Skeletal muscle satellite cell (primary cell): ENCODE measurements at regions not wholly inside any gene's neighbourhood (a gene's known extent, or its start where the extent isn't known, plus 50 kb on each side); places are given as distances from the start of the nearest gene placed in this dataset.

Experiments used
- H3K27me3 ChIP-seq: 2 replicates; pipeline ENCODE4 v1.7.0; 2013; ENCODE audit warnings: low read length; ENCODE audit not compliant: control insufficient read depth, insufficient read depth
- H3K36me3 ChIP-seq: 2 replicates; pipeline ENCODE4 v1.7.0; 2013; ENCODE audit warnings: mild to moderate bottlenecking, control low read depth, low read length; ENCODE audit not compliant: insufficient read depth
- H3K4me1 ChIP-seq: 2 replicates; pipeline ENCODE4 v1.7.0; 2013; ENCODE audit warnings: low read length; ENCODE audit not compliant: control insufficient read depth, insufficient read depth
- H3K4me2 ChIP-seq: 2 replicates; pipeline ENCODE4 v1.7.0; 2013; ENCODE audit warnings: mild to moderate bottlenecking, low read length
- H3K4me3 ChIP-seq: 2 replicates; pipeline ENCODE4 v1.7.0; 2013; ENCODE audit warnings: low read length
- H3K9ac ChIP-seq: 2 replicates; pipeline ENCODE4 v1.7.0; 2013; ENCODE audit warnings: mild to moderate bottlenecking, low read depth, low read length, moderate library complexity
- H3K9me3 ChIP-seq: replicated peaks from 2 replicates; pipeline ENCODE4 v1.7.0; 2013; ENCODE audit warnings: mild to moderate bottlenecking, control low read depth, low read length

DNA sequence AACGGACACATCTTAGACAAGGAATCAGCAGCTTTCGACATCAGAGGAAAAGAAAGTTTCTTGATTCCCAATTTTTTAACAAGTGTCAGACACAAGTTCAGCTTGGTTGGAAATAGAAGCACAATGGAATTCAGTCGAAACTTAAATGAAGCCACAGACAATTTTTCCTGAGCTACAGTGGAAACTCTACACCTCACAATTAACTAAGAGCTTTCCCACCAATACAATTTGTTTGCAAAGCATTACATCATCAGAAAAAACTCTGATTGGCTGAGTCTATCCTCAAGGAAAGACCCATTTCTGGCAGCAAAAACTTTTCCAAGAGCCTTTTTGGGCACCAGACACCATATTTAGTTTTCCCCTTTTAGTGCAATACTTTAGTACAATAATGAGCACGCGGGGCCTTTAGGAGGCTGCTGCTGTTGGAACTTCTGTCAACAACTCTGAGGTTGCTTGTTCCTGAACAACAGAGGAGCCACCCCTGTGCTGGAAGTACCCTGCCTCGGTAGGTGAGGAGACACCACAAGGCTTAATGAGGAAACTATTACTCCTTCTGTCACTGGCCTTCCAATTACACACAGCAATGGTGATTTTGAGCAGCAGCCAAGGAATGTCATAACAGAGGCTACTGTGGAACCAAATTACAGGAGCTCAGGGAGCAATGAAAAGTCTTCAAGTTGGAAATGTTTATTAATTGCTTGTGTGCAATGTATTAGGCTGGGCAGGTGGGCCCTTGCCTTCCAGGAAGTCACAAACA is 61.9 kb upstream of the BARX2 start:
- no peaks in the 10 kb centered on the region for H3K9me3 ChIP-seq
- H3K27me3 ChIP-seq, result peaks cover 3% of the 10 kb centered on the region
- H3K36me3 ChIP-seq, result no peaks in the 10 kb centered on the region
- H3K4me1 ChIP-seq, result no peaks in the 10 kb centered on the region
- no peak overlapping the region for H3K4me3 ChIP-seq
- H3K4me2 ChIP-seq, result no peak overlapping the region
- no peak overlapping the region for H3K9ac ChIP-seq

GRCh38 chr11:129312730-129313503 is 62.7 kb upstream of the BARX2 start:
- Histone ChIP-seq H3K9ac (no peak overlapping the region), H3K4me3 (no peak overlapping the region)

GRCh38 chr11:129308241-129308865 is 67.3 kb upstream of the BARX2 start:
- peaks cover 9% of the 10 kb centered on the region for H3K27me3 ChIP-seq
- no peak overlapping the region for H3K4me2 ChIP-seq
- H3K9me3 ChIP-seq, result no peaks in the 10 kb centered on the region
- H3K9ac ChIP-seq, result no peak overlapping the region
- no peaks in the 10 kb centered on the region for H3K36me3 ChIP-seq
- H3K4me1 ChIP-seq, result no peaks in the 10 kb centered on the region
- H3K4me3 ChIP-seq, result no peak overlapping the region

More at GRCh38 chr11:129312730-129313503, 62.7 kb upstream of the BARX2 start:
- no peaks in the 10 kb centered on the region for H3K36me3 ChIP-seq
- H3K4me1 ChIP-seq, result no peaks in the 10 kb centered on the region
- H3K9me3 ChIP-seq, result no peaks in the 10 kb centered on the region
- H3K4me2 ChIP-seq, result no peak overlapping the region
- peaks cover 9% of the 10 kb centered on the region for H3K27me3 ChIP-seq

GRCh38 chr11:129307162-129307561 is 68.5 kb upstream of the BARX2 start:
- Histone ChIP-seq H3K36me3 (no peaks in the 10 kb centered on the region), H3K4me2 (no peak overlapping the region), H3K9ac (no peak overlapping the region), H3K27me3 (peaks cover 13% of the 10 kb centered on the region), H3K4me1 (no peaks in the 10 kb centered on the region), H3K4me3 (no peak overlapping the region), H3K9me3 (no peaks in the 10 kb centered on the region)

GRCh38 chr11:129302386-129303101 is 73.1 kb upstream of the BARX2 start:
- no peak overlapping the region for H3K9ac ChIP-seq
- no peaks in the 10 kb centered on the region for H3K9me3 ChIP-seq
- H3K4me1 ChIP-seq, result no peaks in the 10 kb centered on the region
- no peaks in the 10 kb centered on the region for H3K36me3 ChIP-seq
- H3K27me3 ChIP-seq, result peaks cover 7% of the 10 kb centered on the region
- no peak overlapping the region for H3K4me2 ChIP-seq
- H3K4me3 ChIP-seq, result no peak overlapping the region

GRCh38 chr11:129300099-129300498 is 75.5 kb upstream of the BARX2 start:
- H3K4me1 ChIP-seq, result no peaks in the 10 kb centered on the region
- no peak overlapping the region for H3K9ac ChIP-seq
- no peaks in the 10 kb centered on the region for H3K9me3 ChIP-seq
- no peaks in the 10 kb centered on the region for H3K36me3 ChIP-seq
- H3K27me3 ChIP-seq, result peaks cover 20% of the 10 kb centered on the region
- no peak overlapping the region for H3K4me2 ChIP-seq
- H3K4me3 ChIP-seq, result no peak overlapping the region

GRCh38 chr11:129298988-129299387 is 76.7 kb upstream of the BARX2 start:
- Histone ChIP-seq H3K9ac (no peak overlapping the region), H3K4me2 (no peak overlapping the region), H3K4me1 (no peaks in the 10 kb centered on the region), H3K4me3 (no peak overlapping the region), H3K27me3 (peaks cover 27% of the 10 kb centered on the region), H3K36me3 (no peaks in the 10 kb centered on the region), H3K9me3 (no peaks in the 10 kb centered on the region)

DNA sequence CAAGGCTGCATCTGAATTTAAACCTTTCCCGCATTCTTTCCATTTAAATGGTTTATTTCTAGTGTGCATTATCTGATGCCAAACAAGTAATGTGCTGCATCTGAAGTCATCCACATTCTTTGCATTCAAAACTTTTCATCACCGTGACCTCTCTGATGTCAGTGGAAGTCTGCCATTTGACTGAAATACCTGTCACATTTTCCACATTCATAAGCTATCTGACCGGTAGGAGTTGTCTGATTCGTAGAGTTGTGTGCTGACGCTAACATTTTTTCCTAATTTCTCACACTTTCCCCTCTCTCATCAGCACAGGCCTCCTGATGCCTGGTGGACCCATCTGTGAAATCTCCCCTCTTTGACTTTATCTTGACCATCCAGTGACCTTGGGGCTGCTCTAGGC is 79.9 kb upstream of the BARX2 start:
- Histone ChIP-seq H3K4me3 (no peak overlapping the region), H3K4me1 (no peaks in the 10 kb centered on the region), H3K27me3 (peaks cover 25% of the 10 kb centered on the region), H3K36me3 (no peaks in the 10 kb centered on the region), H3K9me3 (no peaks in the 10 kb centered on the region), H3K4me2 (no peak overlapping the region), H3K9ac (no peak overlapping the region)

- Histone ChIP-seq H3K4me1 (no peaks in the 10 kb centered on the region), H3K36me3 (no peaks in the 10 kb centered on the region), H3K9me3 (no peaks in the 10 kb centered on the region), H3K9ac (no peak overlapping the region), H3K4me3 (no peak overlapping the region), H3K4me2 (no peak overlapping the region), H3K27me3 (peaks cover 26% of the 10 kb centered on the region)
Measured at GRCh38 chr11:129292771-129293170, 82.9 kb upstream of the BARX2 start.

DNA sequence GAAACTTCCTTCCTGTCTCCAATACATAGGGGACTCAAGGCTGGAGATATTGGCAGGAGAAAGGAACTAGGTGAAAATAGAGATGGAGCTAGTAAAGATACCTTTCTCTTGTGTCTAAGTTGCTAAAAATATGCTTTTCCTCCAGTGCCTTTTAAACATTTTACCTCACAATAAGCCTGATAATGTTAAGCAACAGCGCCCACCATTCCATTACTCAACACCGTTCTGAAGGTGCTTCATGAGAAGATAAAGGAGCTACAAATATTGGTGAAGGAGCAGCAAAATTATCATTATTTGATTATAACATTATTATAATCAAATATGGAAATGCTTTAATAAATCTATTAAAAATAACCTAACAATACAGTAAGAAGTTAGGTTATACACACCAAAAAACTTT is 83.6 kb upstream of the BARX2 start:
- H3K4me1 ChIP-seq, result no peaks in the 10 kb centered on the region
- H3K9me3 ChIP-seq, result no peaks in the 10 kb centered on the region
- no peak overlapping the region for H3K4me3 ChIP-seq
- H3K36me3 ChIP-seq, result no peaks in the 10 kb centered on the region
- H3K27me3 ChIP-seq, result peaks cover 24% of the 10 kb centered on the region
- H3K9ac ChIP-seq, result no peak overlapping the region
- H3K4me2 ChIP-seq, result no peak overlapping the region

DNA sequence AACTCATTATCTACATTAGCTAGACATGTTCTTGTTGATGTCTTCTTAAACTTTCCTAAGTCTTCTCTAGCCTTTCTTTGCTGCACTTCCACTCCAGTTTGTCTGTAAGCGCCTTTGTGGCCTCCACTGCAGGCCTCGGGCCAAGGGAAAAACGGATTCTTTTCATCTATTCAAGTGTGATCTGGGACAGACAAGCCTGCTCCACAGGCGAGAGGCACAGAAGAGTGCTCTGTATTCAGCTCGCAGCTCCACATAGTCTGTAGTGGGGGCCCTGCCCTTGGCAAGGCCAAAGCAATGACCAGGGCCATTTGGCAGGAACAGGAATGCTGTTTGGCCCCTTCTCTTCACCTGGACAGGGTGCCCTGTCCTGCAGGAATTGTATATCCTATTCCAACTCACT is 84.1 kb upstream of the BARX2 start:
- Histone ChIP-seq H3K4me1 (no peaks in the 10 kb centered on the region), H3K4me2 (no peak overlapping the region), H3K9me3 (no peaks in the 10 kb centered on the region), H3K36me3 (no peaks in the 10 kb centered on the region), H3K27me3 (peaks cover 20% of the 10 kb centered on the region), H3K4me3 (no peak overlapping the region), H3K9ac (no peak overlapping the region)
